ENCODE measurements at regions not wholly inside any gene's neighbourhood (a gene's known extent, or its start where the extent isn't known, plus 50 kb on each side); places are given as distances from the start of the nearest gene placed in this dataset.

- Histone ChIP-seq H3K9ac (ENCODE audit: low read length) (no peak overlapping the region), H3K4me1 (ENCODE audit: control insufficient read depth in 1 of 2, insufficient read depth in 2 of 2, low read length in 2 of 2) (no peaks in the 10 kb centered on the region), H3K9me2 (ENCODE audit: insufficient read depth) (no peaks in the 10 kb centered on the region), H4K20me1 (ENCODE audit: insufficient read depth) (no peaks in the 10 kb centered on the region), H3K4me3 (replicated peaks in 1 of 2; ENCODE audit: low read depth in 1 of 2, low read length in 2 of 2) (no peak overlapping the region), H3K27ac (ENCODE audit: low read depth, low read length) (no peak overlapping the region), H3K4me2 (ENCODE audit: low read length) (no peak overlapping the region), H3K36me3 (ENCODE audit: control insufficient read depth in 1 of 2, insufficient read depth in 2 of 2, low read length in 2 of 2) (no peaks in the 10 kb centered on the region), H3K27me3 (ENCODE audit: insufficient read depth, low read length) (peaks cover 55% of the 10 kb centered on the region), H2AFZ (ENCODE audit: low read depth, low read length, poor library complexity, severe bottlenecking) (no peak overlapping the region), H3K9me3 (ENCODE audit: control insufficient read depth in 1 of 2, insufficient read depth in 1 of 2, low read depth in 1 of 2, low read length in 2 of 2) (no peaks in the 10 kb centered on the region), H3K79me2 (ENCODE audit: insufficient read depth, low read length) (no peaks in the 10 kb centered on the region)
- CTCF ChIA-PET, result no interaction called here
- intact Hi-C loops (cut with micrococcal nuclease), result no loop called here
- BruUV-seq (replicated peaks), result no TSS peak
- no peak for DNase-seq (ENCODE audit: low read depth, low spot score)
- RAD21 ChIA-PET (ENCODE audit: low non-redundant PET in 1 of 2, low total read pairs in 2 of 2, uncharacterized antibody in 2 of 2, unreplicated experiment in 2 of 2), result no interaction called here
- POLR2A ChIA-PET, result no interaction called here
- ATAC-seq, result no peak
- TF ChIP-seq EGR1 (IDR thresholded peaks at IDR 0.05; ENCODE audit: low read depth) (no peak), ELF1 (IDR thresholded peaks at IDR 0.05; ENCODE audit: borderline replicate concordance, low read depth) (no peak), CTCF (IDR thresholded peaks at IDR 0.05 in 2 of 3, conservative IDR thresholded peaks at IDR 0.05 in 1 of 3; ENCODE audit: borderline replicate concordance in 1 of 3, insufficient read depth in 1 of 3, low read depth in 2 of 3, low read length in 2 of 3) (no peak), SIN3A (IDR thresholded peaks at IDR 0.05; ENCODE audit: low read depth) (no peak), SP1 (IDR thresholded peaks at IDR 0.05; ENCODE audit: low read depth) (no peak)
Measured at GRCh38 chr1:38305666-38306065, 259.1 kb upstream of the POU3F1 start.

- no peak overlapping the region for H3K9ac ChIP-seq (ENCODE audit: low read length)
- no peak overlapping the region for H3K4me2 ChIP-seq (ENCODE audit: low read length)
- H3K27ac ChIP-seq (ENCODE audit: low read depth, low read length), result no peak overlapping the region
- H3K79me2 ChIP-seq (ENCODE audit: insufficient read depth, low read length), result no peaks in the 10 kb centered on the region
- POLR2A ChIA-PET, result no interaction called here
- no peak overlapping the region for H2AFZ ChIP-seq (ENCODE audit: low read depth, low read length, poor library complexity, severe bottlenecking)
- H4K20me1 ChIP-seq (ENCODE audit: insufficient read depth), result no peaks in the 10 kb centered on the region
- no peak for ATAC-seq
- CTCF ChIA-PET, result no interaction called here
- TF ChIP-seq SP1 (IDR thresholded peaks at IDR 0.05; ENCODE audit: low read depth) (no peak), CEBPB (IDR thresholded peaks at IDR 0.05; ENCODE audit: low read depth) (no peak), JUND (IDR thresholded peaks at IDR 0.05) (no peak), MAX (IDR thresholded peaks at IDR 0.05) (no peak), RAD21 (IDR thresholded peaks at IDR 0.05; ENCODE audit: low read depth) (no peak), YY1 (IDR thresholded peaks at IDR 0.05; ENCODE audit: extremely low read depth, insufficient replicate concordance, low read depth, low read length) (no peak), ATF3 (IDR thresholded peaks at IDR 0.05) (no peak), FOSL1 (IDR thresholded peaks at IDR 0.05; ENCODE audit: low read depth) (no peak), ELF1 (IDR thresholded peaks at IDR 0.05; ENCODE audit: borderline replicate concordance, low read depth) (no peak), POLR2A (IDR thresholded peaks at IDR 0.05; ENCODE audit: borderline replicate concordance, extremely low read depth, insufficient read depth, insufficient read length) (no peak), EGR1 (IDR thresholded peaks at IDR 0.05; ENCODE audit: low read depth) (no peak)
- no peaks in the 10 kb centered on the region for H3K9me2 ChIP-seq (ENCODE audit: insufficient read depth)
- no peak overlapping the region for H3K4me3 ChIP-seq (replicated peaks in 1 of 2; ENCODE audit: low read depth in 1 of 2, low read length in 2 of 2)
- no TSS peak for BruUV-seq (replicated peaks)
- H3K9me3 ChIP-seq (ENCODE audit: control insufficient read depth in 1 of 2, insufficient read depth in 1 of 2, low read depth in 1 of 2, low read length in 2 of 2), result no peaks in the 10 kb centered on the region
- intact Hi-C loops (cut with micrococcal nuclease), result no loop called here
- no peak for DNase-seq (ENCODE audit: low read depth, low spot score)
- H3K4me1 ChIP-seq (ENCODE audit: control insufficient read depth in 1 of 2, insufficient read depth in 2 of 2, low read length in 2 of 2), result no peaks in the 10 kb centered on the region
- no peaks in the 10 kb centered on the region for H3K36me3 ChIP-seq (ENCODE audit: control insufficient read depth in 1 of 2, insufficient read depth in 2 of 2, low read length in 2 of 2)
- H3K27me3 ChIP-seq (ENCODE audit: insufficient read depth, low read length), result peaks cover 53% of the 10 kb centered on the region
- RAD21 ChIA-PET (ENCODE audit: low non-redundant PET in 1 of 2, low total read pairs in 2 of 2, uncharacterized antibody in 2 of 2, unreplicated experiment in 2 of 2), result no interaction called here
Measured at GRCh38 chr1:38303843-38304242, 257.2 kb upstream of the POU3F1 start.
